ENCODE measurements at regions not wholly inside any gene's neighbourhood (a gene's known extent, or its start where the extent isn't known, plus 50 kb on each side); places are given as distances from the start of the nearest gene placed in this dataset.
"Not testable (repeated sequence)": the region's sequence is repeated elsewhere in the genome, so short reads cannot be mapped to it uniquely, and the experiment has no call there.

DNA sequence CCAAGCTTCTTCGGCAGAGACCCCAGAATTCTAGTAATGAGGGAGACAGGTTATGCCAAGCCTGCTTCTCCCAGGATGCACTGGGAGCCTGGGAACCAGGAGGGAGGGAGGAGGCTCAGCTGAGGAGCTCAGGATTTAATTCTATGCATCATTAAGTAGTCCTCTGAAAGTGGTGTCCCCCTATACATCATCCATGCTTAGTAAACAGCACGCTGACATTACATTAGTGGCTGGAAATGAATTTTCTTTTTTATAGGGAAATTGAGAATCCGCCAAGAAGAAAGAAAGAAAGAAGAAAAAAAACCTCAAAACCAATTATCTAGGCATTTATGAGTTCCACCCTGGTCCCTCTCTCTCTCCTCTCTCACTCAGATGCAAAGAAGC is 63.1 kb upstream of the PAX8 start:
- intact Hi-C loops (cut with micrococcal nuclease); DNase-seq; H3K9ac ChIP-seq (ENCODE audit: low read depth, low read length); POLR2A ChIA-PET (ENCODE audit: unreplicated experiment); H3K79me1 ChIP-seq (ENCODE audit: low read depth in 1 of 2, low read length in 2 of 2); H4K20me1 ChIP-seq (ENCODE audit: insufficient read depth, low read length); H2AK9ac ChIP-seq (replicated peaks; ENCODE audit: low read depth, low read length, poor library complexity); H3K27ac ChIP-seq (ENCODE audit: insufficient read depth, low read length); H3K4me3 ChIP-seq (ENCODE audit: insufficient read depth, low read depth, low read length); H3K14ac ChIP-seq (replicated peaks; ENCODE audit: low read depth, low read length); H3K4me2 ChIP-seq (ENCODE audit: low read depth, low read length); H2BK15ac ChIP-seq (ENCODE audit: low read depth, low read length); H4K91ac ChIP-seq (ENCODE audit: insufficient read depth, low read depth, low read length); H3K23ac ChIP-seq (ENCODE audit: low read depth, low read length); H3K9me3 ChIP-seq (ENCODE audit: control insufficient read depth, insufficient read depth, low read length); H3K4me1 ChIP-seq (ENCODE audit: control insufficient read depth, insufficient read depth, low read length); H2AK5ac ChIP-seq (ENCODE audit: low read depth, low read length); H2AFZ ChIP-seq (replicated peaks; ENCODE audit: low read length, poor library complexity); H2BK5ac ChIP-seq (ENCODE audit: low read depth, low read length, poor library complexity, severe bottlenecking); in situ Hi-C loops (cut with MboI; ENCODE audit: low sequenced_read_pairs); dilution Hi-C loops (cut with HindIII; ENCODE audit: low sequenced_read_pairs, unreplicated experiment); ATAC-seq (ENCODE audit: low read depth); H3K36me3 ChIP-seq (ENCODE audit: control insufficient read depth, insufficient read depth, low read length); H4K5ac ChIP-seq (ENCODE audit: low read depth, low read length); H2BK20ac ChIP-seq (ENCODE audit: low read depth, low read length); H3K9me1 ChIP-seq (ENCODE audit: insufficient read depth, low read length); BruUV-seq (replicated peaks); H3K18ac ChIP-seq (ENCODE audit: low read depth, low read length); H3K4ac ChIP-seq (ENCODE audit: low read depth, low read length); H4K8ac ChIP-seq (ENCODE audit: low read depth in 2 of 2, low read length in 2 of 2); H3K56ac ChIP-seq (ENCODE audit: extremely low read depth, insufficient read depth, low read length); H2BK120ac ChIP-seq (ENCODE audit: low read depth, low read length): not testable (repeated sequence)
- peaks cover 30% of the 10 kb centered on the region for H3K27me3 ChIP-seq (ENCODE audit: control insufficient read depth, insufficient read depth, low read length)
- CTCF ChIA-PET: interaction anchor here (0.6 to 0.7 kb wide), 2 partner anchors 85 to 383 kb away, joined by 3 to 5 read pairs; no protein-coding TSS in a partner anchor
- no CpG with 5 or more reads among the region's 3 CpGs for WGBS, 2 experiments (ENCODE audit: extremely low coverage in 2 of 2, insufficient read length in 1 of 2)
